Upper lobe of left lung (tissue), 6 donors: ENCODE measurements at regions not wholly inside any gene's neighbourhood (a gene's known extent, or its start where the extent isn't known, plus 50 kb on each side); places are given as distances from the start of the nearest gene placed in this dataset.

Experiments
- ATAC-seq, 2 donors: fragments of 200-7000 bp; cut with Tn5 transposase; one replicate each; pipeline ENCODE4 v1.9.1; 2022; ENCODE audit warnings: mild to moderate bottlenecking in 2 of 2, moderate library complexity in 2 of 2; ENCODE audit not compliant: low FRiP score in 2 of 2
- DNase-seq, 2 donors: peaks; one replicate each; pipeline ENCODE4 v3.0.0-alpha.2; 2019 to 2020
- H3K27ac ChIP-seq, 4 donors: fragments of 200-600 bp; sonication (generic); one replicate each; pipeline ENCODE4 v1.5.1; 2016 to 2019
- H3K27me3 ChIP-seq, 4 donors: fragments of 200-600 bp; sonication (generic); one replicate each; pipeline ENCODE4 v1.5.1; 2017 to 2019
- H3K36me3 ChIP-seq, 4 donors: fragments of 200-600 bp; sonication (generic); one replicate each; pipeline ENCODE4 v1.5.1; 2016 to 2019
- H3K4me1 ChIP-seq, 4 donors: fragments of 200-600 bp; sonication (generic); one replicate each; pipeline ENCODE4 v1.5.1; 2018 to 2019
- H3K4me3 ChIP-seq, 4 donors: fragments of 200-600 bp; sonication (generic); one replicate each; pipeline ENCODE4 v1.5.1; 2017 to 2019; ENCODE audit warnings: mild to moderate bottlenecking in 2 of 4, moderate library complexity in 1 of 4
- H3K9me3 ChIP-seq, 4 donors: fragments of 200-600 bp; sonication (generic); one replicate each; pipeline ENCODE4 v1.5.1; 2018 to 2019
- CTCF ChIP-seq, 6 experiments: fragments of 450-650 bp in 4 of 6; fragments of 200-600 bp in 2 of 6; sonication (generic) in 2 of 6; IDR thresholded peaks; one replicate each; pipeline ENCODE4 v1.5.1; 2016 to 2019; ENCODE audit warnings: antibody characterized with exemption in 6 of 6
- EP300 ChIP-seq, 4 donors: sonication (generic); formaldehyde crosslinking; IDR thresholded peaks; one replicate each; pipeline ENCODE4 v1.5.1; 2017; ENCODE audit warnings: antibody characterized with exemption in 4 of 4, control low read depth in 2 of 4
- POLR2A ChIP-seq, 4 donors: fragments of 450-650 bp; IDR thresholded peaks; one replicate each; pipeline ENCODE4 v1.5.1; 2016 to 2017; ENCODE audit warnings: antibody characterized with exemption in 4 of 4, mild to moderate bottlenecking in 2 of 4
- POLR2AphosphoS5 ChIP-seq, 2 donors: sonication (generic); formaldehyde crosslinking; IDR thresholded peaks; one replicate each; pipeline ENCODE4 v1.5.1; 2017; ENCODE audit warnings: antibody characterized with exemption in 2 of 2
- WGBS, 2 donors: methylation state at CpG; one replicate each; pipeline ENCODE4 v1.1.5; 2017 to 2018; 5-methylcytosine and 5-hydroxymethylcytosine counted together
- donor health status: DM: no; HTN: no; CAD: no; lungs with moderate emphysema.
- donor health status: DM: no; HTN: yes; CAD: no; lungs with severe emphysema.

- 85% methylated on average over 6 of the region's 6 CpGs for WGBS, 2 donors
- Histone ChIP-seq H3K9me3 (no peaks in the 10 kb centered on the region), H3K36me3 (no peaks in the 10 kb centered on the region), H3K27me3 (no peaks in the 10 kb centered on the region), H3K4me3 (no peak overlapping the region), H3K27ac (no peak overlapping the region), H3K4me1 (no peaks in the 10 kb centered on the region)
- DNase-seq (no peak), ATAC-seq (no peak)
- TF ChIP-seq EP300 (IDR thresholded peaks at IDR 0.05) (no peak), POLR2A (IDR thresholded peaks at IDR 0.05) (no peak), CTCF (IDR thresholded peaks at IDR 0.05) (no peak), POLR2AphosphoS5 (IDR thresholded peaks at IDR 0.05) (no peak)
Measured at GRCh38 chr1:98028800-98029199, 108.0 kb upstream of the DPYD start.

- Histone ChIP-seq H3K4me3 (no peak overlapping the region), H3K27me3 (no peaks in the 10 kb centered on the region)
- 89 to 96% methylated on average over 2 of the region's 2 CpGs for WGBS, 2 donors
Measured at GRCh38 chr1:98027103-98027705, 106.4 kb upstream of the DPYD start.

GRCh38 chr1:98025858-98026257 is 105.0 kb upstream of the DPYD start:
- H3K36me3 ChIP-seq, result no peaks in the 10 kb centered on the region
- WGBS, 2 donors, result 82 to 88% methylated on average over 3 of the region's 3 CpGs
- ATAC-seq (no peak), DNase-seq (no peak)
- no peak overlapping the region for H3K27ac ChIP-seq
- no peak overlapping the region for H3K4me3 ChIP-seq
- no peak for TF ChIP-seq EP300 (IDR thresholded peaks at IDR 0.05)
- no peak for TF ChIP-seq POLR2A (IDR thresholded peaks at IDR 0.05)
- TF ChIP-seq POLR2AphosphoS5 (IDR thresholded peaks at IDR 0.05), result no peak
- no peak for TF ChIP-seq CTCF (IDR thresholded peaks at IDR 0.05)
- no peaks in the 10 kb centered on the region for H3K4me1 ChIP-seq
- H3K9me3 ChIP-seq, result no peaks in the 10 kb centered on the region
- no peaks in the 10 kb centered on the region for H3K27me3 ChIP-seq

More at GRCh38 chr1:98027103-98027705, 106.4 kb upstream of the DPYD start:
- no peak for ATAC-seq
- H3K27ac ChIP-seq, result no peak overlapping the region
- TF ChIP-seq POLR2AphosphoS5 (IDR thresholded peaks at IDR 0.05), result no peak
- no peaks in the 10 kb centered on the region for H3K4me1 ChIP-seq
- no peaks in the 10 kb centered on the region for H3K36me3 ChIP-seq
- H3K9me3 ChIP-seq, result no peaks in the 10 kb centered on the region
- no peak for DNase-seq

- no peaks in the 10 kb centered on the region for H3K9me3 ChIP-seq
- no peaks in the 10 kb centered on the region for H3K4me1 ChIP-seq
- no peaks in the 10 kb centered on the region for H3K36me3 ChIP-seq
- DNase-seq (no peak), ATAC-seq (no peak)
- H3K4me3 ChIP-seq, result no peak overlapping the region
- WGBS, 2 donors, result 84 to 92% methylated on average over 3 of the region's 3 CpGs
- no peak overlapping the region for H3K27ac ChIP-seq
- no peaks in the 10 kb centered on the region for H3K27me3 ChIP-seq
- no peak for TF ChIP-seq CTCF (IDR thresholded peaks at IDR 0.05)
- TF ChIP-seq EP300 (IDR thresholded peaks at IDR 0.05), result no peak
- no peak for TF ChIP-seq POLR2AphosphoS5 (IDR thresholded peaks at IDR 0.05)
- TF ChIP-seq POLR2A (IDR thresholded peaks at IDR 0.05), result no peak
Measured at GRCh38 chr1:98021126-98021525, 100.3 kb upstream of the DPYD start.

- Histone ChIP-seq H3K4me3 (no peak overlapping the region), H3K36me3 (no peaks in the 10 kb centered on the region), H3K27me3 (no peaks in the 10 kb centered on the region), H3K4me1 (no peaks in the 10 kb centered on the region), H3K9me3 (no peaks in the 10 kb centered on the region), H3K27ac (no peak overlapping the region)
- TF ChIP-seq CTCF (IDR thresholded peaks at IDR 0.05) (no peak), POLR2AphosphoS5 (IDR thresholded peaks at IDR 0.05) (no peak), EP300 (IDR thresholded peaks at IDR 0.05) (no peak), POLR2A (IDR thresholded peaks at IDR 0.05) (no peak)
- WGBS, 2 donors, result 34 to 50% methylated on average over 2 of the region's 2 CpGs
- ATAC-seq, result no peak
- no peak for DNase-seq
Measured at GRCh38 chr1:98019747-98020146, 98.9 kb upstream of the DPYD start.
